ENCODE measurements at regions not wholly inside any gene's neighbourhood (a gene's known extent, or its start where the extent isn't known, plus 50 kb on each side); places are given as distances from the start of the nearest gene placed in this dataset.
A peak's percentile ranks its signal among the peaks of the same experiment; 100 is the strongest.
"Not testable (repeated sequence)": the region's sequence is repeated elsewhere in the genome, so short reads cannot be mapped to it uniquely, and the experiment has no call there.

DNA sequence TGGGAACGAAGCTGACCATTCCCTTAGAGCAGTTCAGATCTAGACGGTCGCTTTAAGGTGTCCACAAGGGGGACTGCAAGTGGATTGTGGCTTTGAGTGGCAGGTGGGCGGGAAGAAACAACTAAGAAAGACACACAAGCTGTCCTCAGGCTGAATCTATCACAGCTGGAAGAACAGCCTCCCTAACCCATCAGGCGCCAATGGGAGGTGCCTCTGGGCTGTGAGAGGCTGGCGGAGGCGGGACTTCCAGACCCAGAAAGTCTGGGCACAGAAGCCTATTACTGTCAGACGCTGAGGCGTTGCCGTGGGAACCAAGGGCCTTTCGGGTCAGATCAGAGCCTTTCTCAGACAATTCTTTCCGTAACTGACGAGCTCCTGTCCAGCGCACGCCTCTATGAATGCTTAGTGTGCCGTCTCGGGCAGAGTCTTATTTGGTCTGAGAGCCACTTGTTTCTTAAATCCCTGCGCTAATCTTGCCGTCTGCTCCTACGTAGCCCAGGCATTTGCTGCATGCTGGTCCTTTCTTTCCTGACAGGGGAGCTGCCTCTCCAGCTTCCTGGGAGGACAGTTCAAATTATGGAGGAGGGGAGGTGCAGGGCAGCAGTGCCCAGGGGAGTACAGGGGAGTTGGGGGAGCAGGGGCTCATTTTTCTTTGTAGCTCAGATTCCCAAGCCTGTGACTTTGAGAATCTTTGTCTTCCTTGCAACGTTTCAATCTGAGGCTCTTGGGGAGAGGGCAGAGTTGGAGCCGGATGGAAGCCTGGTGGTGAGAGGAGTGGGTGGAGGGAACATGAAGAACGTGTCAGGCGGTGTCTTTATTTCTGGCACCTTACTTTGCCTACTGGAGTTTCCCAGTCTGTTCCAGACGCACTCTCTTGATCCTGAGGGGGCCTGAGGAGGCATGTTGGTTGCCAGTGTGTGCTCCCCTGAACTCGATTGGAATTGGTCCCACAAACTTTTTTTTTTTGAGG lies 618.7 kb downstream of the KCNJ18 start:
- DNase-seq: no peak

DNA sequence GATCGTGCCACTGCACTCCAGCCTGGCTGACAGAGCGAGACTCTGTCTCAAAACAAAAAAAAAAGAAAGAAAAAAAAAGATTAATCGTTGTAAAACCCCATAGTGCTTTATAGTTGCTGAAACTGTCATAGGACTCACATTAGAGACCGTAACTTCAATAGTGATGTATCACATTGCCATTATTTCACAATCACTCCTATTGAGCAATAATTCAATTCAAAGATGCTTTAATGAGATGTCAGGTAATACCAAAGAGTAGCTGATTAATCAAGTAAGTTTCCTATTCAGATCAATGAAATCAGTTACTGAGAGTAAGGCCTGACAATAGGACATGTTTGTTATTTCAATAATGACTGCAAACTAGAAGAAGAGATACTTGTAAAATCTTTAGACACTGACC lies 628.7 kb downstream of the KCNJ18 start:
- not testable (repeated sequence) for DNase-seq

DNA sequence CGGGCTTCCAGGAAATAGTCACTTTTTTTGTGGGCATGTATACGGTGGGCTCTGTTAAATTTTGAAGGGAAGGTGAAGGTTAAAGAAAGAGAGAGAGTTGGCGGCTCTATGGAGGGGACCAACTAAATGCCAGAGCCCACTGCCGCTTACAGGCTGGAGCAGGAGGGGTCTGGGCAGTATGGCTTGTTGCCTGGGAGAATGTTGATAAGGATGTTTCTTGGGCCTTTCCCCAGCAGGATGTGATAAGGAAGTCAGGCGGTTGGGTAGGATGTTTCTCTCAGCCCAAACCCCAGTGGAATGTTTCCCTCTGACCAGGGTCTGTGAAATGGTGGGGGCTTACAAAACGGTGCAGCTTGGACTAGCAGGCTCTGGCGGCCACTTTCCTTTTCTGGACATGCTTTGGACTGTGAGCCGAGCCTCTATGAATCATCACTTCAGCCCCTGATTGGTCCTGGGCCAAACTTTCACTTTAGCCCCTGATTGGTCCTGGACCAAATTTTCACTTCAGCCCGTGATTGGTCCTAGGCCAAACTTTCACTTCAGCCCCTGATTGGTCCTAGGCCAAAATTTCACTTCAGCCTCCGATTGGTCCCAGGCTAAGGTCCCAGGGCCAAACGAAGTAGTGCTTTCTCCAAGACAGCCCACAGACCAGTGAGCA lies 630.7 kb downstream of the KCNJ18 start:
- not testable (repeated sequence) for DNase-seq

DNA sequence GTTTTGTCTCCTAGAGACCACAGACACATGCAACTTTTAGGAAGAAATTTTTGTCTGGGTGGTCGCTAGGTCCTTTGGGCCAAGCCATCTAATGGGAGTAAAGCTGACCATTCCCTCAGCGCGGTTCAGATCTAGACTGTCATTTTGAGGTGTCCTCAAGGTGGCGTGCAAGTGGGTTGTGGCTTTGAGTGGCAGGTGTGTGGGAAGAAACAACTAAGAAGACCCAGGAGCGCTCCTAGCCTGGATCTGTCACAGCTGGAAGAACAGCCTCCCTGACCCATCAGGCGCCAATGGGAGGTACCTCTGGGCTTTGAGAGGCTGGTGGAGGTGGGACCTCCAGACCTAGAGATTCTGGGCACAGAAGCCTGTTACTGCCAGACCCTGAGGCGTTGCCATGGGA lies 645.1 kb downstream of the KCNJ18 start:
- DNase-seq: no peak

DNA sequence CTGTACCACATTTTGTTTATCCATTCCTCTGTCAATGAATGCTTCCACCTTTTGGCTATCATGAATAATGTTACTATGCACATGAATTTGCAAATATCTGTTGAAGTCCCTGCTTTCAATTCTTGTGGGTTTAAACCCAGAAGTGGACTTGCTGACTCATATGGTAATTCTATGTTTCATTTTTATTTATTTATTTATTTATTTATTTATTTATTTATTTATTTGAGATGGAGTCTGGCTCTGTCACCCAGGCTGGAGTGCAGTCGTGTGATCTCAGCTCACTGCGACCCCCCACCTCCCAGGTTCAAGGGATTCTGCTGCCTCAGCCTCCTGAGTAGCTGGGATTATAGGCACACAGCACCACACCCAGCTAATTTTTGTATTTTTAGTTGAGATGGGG lies 664.3 kb downstream of the KCNJ18 start:
- DNase-seq: not testable (repeated sequence)

DNA sequence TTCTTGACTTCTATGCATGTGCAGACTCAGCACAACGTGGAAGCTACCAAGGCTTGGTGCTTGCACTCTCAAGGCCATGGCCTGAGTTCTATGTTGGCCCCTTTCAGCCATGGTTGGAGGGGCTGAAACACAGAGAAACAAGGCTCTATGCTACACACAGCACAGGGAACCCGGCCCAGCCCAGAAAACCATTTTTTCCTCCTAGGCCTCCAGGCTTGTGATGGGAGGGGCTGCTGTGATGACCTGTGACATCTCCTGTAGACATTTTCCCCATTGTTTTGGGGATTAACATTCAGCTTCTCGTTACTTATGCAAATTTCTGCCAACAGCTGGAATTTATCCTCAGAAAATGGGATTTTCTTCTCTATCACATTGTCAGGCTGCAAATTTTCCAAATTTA lies 678.7 kb downstream of the KCNJ18 start:
- DNase-seq: not testable (repeated sequence)

DNA sequence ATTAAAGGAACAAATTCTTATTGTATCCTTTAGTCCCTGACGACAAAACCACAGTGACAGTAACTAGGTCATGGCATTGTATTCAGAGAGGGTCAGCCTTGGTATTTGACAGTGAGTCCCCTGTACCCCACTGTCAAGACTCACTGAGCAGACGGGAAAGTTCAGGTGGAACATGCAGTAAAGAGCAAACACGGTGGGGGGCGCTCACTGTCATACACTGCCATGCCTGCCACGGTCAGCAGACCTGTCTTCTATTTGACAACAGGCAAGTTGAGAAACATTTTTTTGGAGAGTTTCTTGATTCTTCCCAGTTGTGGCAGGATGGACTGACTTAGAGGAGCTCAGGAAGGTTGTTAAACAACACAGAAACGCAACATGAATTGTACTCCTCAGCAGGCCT lies 681.6 kb downstream of the KCNJ18 start:
- DNase-seq: no peak

DNA sequence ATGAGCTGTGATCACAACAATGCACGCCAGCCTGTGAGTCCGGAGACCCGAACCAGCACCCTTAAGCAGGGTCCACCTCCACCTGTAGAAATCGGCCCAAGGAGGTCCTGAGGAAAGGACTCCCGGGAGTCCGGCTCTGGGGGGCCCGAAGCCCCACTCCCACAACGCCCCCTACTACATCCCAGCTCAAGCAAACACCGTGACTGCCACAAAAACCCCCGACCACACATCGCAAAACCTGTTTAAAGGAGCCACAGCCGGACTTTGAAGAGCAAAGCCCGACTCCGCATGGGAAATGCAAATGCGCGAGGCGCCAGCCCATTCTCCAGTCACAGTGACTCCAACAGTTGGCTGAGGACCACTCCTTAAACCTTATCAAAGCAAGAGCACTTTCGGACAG lies 682.4 kb downstream of the KCNJ18 start:
- DNase-seq: no peak

DNA sequence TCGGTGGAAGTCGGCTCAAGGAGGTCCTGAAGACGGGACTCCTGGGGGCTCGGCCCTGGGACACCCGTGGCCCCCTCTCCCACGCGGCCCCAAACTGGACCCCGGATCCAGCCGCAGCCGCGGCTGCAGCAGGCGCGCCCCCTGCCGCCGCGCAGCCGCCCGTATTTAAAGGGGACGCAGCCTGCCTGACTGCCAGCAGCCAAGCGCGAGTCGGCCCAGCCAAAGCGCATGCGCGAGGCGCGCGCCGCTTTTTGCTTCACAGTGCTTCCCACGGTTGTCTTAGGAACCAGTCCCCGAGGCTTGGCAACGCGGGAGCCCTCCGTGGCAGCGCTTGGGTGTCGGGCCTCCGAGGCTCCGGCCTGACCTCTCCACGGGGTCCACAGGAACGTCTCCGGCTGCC lies 684.4 kb downstream of the KCNJ18 start:
- not testable (repeated sequence) for DNase-seq

DNA sequence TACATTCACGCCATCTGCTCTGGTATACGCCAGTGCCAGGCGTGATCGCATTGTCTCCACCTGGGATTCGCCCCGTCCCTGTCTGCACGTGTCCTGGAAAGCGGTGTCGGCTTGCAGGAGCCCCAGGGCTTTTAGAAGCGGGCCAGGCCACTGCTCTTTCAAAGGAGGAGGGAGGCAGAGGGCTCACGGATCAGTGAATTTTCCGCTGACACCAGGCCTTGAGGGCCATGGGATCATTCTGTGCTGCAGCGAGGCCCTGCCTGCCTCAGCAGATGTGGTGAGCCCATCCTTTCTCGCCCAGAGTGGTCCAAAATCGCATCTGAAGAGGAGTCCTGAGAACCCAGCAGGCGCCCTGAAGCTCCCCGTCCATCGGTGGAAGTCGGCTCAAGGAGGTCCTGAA lies 686.4 kb downstream of the KCNJ18 start:
- DNase-seq: not testable (repeated sequence)

DNA sequence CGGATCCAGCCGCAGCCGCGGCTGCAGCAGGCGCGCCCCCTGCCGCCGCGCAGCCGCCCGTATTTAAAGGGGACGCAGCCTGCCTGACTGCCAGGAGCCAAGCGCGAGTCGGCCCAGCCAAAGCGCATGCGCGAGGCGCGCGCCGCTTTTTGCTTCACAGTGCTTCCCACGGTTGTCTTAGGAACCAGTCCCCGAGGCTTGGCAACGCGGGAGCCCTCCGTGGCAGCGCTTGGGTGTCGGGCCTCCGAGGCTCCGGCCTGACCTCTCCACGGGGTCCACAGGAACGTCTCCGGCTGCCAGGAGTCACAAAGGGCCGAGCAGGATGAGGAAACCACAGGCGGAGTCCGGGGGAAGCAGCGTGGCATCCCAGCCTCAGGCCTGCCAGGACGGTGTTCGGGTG lies 689.3 kb downstream of the KCNJ18 start:
- DNase-seq: not testable (repeated sequence)

DNA sequence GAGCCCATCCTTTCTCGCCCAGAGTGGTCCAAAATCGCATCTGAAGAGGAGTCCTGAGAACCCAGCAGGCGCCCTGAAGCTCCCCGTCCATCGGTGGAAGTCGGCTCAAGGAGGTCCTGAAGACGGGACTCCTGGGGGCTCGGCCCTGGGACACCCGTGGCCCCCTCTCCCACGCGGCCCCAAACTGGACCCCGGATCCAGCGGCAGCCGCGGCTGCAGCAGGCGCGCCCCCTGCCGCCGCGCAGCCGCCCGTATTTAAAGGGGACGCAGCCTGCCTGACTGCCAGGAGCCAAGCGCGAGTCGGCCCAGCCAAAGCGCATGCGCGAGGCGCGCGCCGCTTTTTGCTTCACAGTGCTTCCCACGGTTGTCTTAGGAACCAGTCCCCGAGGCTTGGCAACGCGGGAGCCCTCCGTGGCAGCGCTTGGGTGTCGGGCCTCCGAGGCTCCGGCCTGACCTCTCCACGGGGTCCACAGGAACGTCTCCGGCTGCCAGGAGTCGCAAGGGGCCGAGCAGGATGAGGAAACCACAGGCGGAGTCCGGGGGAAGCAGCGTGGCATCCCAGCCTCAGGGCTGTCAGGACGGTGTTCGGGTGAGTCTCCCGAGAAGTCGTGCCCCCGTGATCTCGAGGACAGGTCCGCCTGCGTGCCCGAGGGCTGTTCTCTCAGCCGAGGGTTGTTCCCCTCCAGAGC lies 691.6 kb downstream of the KCNJ18 start:
- DNase-seq: not testable (repeated sequence)

DNA sequence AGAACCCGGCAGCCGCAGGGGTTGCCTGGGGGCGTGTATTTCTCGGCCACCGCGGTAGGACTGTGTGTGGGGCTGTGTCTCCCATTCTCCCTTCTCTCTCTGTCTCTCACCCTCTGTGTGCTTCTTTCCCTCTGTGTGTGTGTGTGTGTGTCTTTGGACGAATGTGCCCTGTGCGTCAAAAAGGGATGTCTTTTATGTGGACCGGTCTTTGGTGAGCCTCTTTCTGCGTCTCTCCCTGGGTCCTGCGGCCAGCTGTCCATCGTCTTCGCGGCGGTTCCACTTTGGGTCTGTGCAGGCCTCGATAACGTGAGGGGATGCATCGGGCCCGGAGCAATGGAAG lies 692.1 kb downstream of the KCNJ18 start:
- DNase-seq: not testable (repeated sequence)

DNA sequence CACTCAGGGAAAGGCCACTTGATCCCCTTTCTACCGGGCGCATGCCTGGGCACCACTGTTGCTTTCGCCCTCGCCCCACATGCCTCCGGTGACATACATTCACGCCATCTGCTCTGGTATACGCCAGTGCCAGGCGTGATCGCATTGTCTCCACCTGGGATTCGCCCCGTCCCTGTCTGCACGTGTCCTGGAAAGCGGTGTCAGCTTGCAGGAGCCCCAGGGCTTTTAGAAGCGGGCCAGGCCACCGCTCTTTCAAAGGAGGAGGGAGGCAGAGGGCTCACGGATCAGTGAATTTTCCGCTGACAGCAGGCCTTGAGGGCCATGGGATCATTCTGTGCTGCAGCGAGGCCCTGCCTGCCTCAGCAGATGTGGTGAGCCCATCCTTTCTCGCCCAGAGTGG lies 706.1 kb downstream of the KCNJ18 start:
- not testable (repeated sequence) for DNase-seq

DNA sequence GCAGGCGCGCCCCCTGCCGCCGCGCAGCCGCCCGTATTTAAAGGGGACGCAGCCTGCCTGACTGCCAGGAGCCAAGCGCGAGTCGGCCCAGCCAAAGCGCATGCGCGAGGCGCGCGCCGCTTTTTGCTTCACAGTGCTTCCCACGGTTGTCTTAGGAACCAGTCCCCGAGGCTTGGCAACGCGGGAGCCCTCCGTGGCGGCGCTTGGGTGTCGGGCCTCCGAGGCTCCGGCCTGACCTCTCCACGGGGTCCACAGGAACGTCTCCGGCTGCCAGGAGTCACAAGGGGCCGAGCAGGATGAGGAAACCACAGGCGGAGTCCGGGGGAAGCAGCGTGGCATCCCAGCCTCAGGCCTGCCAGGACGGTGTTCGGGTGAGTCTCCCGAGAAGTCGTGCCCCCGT lies 706.7 kb downstream of the KCNJ18 start:
- not testable (repeated sequence) for DNase-seq

DNA sequence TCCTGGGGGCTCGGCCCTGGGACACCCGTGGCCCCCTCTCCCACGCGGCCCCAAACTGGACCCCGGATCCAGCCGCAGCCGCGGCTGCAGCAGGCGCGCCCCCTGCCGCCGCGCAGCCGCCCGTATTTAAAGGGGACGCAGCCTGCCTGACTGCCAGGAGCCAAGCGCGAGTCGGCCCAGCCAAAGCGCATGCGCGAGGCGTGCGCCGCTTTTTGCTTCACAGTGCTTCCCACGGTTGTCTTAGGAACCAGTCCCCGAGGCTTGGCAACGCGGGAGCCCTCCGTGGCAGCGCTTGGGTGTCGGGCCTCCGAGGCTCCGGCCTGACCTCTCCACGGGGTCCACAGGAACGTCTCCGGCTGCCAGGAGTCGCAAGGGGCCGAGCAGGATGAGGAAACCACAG lies 712.8 kb downstream of the KCNJ18 start:
- DNase-seq: peak; percentile 24

DNA sequence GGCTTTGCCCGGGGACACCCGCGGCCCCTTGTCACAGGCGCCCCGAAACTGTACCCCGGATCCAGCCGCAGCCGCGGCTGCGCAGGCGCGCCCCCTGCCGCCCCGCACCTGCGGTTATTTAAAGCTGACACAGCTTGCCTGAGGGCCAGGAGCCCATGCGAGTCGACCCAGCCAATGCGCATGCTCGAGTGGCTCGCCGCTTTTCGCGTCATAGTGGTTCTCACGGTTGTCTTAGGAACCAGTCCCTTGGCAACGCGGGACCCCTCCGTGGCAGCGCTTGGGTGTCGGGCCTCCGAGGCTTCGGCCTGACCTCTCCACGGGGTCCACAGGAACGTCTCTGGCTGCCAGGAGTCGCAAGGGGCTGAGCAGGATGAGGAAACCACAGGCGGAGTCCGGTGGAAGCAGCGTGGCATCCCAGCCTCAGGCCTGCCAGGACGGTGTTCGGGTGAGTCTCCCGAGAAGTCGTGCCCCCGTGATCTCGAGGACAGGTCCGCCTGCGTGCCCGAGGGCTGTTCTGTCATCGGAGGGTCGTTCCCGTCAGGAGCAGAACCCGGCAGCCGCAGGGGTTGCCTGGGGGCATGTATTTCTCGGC lies 716.9 kb downstream of the KCNJ18 start:
- no peak for DNase-seq

DNA sequence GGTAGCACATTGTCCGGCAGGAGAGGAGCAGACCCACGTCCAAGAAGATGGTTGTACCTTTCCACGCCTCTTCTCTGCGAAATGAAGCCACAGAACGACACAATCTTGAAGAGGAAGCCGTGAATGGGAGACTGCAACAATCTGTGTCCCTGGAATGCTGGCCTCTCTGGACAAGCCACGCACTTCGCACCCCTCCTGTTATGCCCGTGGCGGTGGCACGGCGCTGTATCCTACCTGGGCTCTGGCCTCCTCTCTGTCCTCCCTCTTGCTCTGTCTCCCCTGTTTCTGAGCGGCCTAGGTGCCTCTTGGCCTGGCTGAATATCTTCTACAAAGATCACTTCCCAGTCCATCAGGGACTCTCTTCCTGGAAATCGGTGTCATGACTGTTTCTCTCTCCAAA lies 717.8 kb downstream of the KCNJ18 start:
- DNase-seq: no peak

DNA sequence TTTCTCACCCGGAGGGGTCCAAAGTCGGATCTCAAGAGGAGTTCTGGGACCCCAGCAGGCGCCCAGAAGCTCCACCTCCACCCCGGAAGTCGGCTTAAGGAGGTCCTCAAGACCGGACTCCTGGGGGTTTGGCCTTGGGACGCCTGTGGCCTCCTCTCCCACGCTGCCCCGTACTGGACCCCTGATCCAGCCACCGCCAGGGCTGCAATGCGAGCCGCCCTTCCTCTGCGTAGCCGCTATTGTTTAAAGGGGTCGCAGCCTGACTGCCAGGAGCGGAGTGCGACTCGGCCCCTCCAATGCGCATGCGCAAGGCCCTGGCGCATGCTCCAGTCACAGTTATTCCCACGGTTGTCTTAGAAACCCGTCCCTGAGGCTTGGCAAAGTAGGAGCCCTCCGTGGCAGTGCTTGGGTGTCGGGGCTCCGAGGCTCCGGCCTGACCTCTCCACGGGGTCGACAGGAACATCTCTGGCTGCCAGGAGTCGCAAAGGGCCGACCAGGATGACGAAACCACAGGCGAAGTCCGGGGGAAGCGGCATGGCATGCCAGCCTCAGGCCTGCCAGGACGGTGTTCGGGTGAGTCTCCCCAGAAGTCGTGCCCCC lies 719.0 kb downstream of the KCNJ18 start:
- DNase-seq: no peak

DNA sequence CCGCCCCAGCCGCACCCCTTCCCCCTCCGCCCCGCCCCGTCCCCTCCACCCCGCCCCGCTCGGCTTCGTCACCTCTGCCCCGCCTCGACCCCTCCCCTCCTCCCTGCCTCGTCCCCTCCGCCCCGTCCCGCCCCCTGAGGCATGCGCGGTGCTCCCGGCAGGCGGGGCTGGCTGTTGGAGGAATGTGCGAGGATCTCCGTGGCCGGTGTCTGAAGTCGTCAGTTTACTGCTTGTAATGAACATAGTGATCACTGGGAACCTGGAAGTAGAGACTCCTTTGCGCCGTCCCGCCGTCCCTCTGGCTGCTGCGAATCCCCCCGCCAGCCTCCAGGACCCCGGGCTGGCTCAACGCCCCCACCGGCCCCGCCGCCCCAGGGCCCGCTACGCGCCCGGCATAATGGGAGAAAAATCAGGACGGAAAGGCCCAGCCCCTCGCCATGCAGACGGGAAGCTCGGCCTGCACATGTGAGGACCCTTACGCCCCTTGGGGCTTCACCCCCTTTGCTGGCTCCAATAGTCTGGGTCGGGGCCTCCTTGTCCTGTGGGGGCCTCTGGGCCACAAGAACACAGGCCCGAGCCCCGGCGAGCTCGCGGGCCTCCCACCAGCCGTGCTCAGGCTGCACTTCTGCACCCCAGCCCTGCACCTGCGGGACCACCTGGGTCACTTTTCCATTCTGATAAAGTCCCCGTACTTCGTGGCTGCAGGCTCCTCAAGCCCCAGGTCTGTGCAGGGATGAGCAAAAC lies 743.1 kb downstream of the KCNJ18 start:
- DNase-seq: no peak

DNA sequence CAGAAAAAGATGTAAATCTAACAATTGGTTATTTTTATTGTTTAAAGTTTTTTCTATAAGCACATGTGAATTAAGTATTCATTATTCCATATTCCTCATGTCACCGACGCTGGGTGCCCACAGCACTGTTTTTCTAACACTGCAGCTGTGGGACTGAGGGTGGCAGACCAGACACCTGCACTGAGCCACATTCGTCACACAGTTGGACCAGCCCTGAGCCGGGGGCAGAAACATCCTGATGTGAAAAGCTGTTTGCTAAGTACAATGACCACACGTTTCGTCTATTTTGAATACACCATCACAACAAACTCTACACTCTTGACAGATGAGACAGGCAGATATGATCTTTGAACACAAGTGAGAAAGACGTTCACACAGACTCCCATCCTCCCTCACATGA lies 749.5 kb downstream of the KCNJ18 start:
- no peak for DNase-seq

DNA sequence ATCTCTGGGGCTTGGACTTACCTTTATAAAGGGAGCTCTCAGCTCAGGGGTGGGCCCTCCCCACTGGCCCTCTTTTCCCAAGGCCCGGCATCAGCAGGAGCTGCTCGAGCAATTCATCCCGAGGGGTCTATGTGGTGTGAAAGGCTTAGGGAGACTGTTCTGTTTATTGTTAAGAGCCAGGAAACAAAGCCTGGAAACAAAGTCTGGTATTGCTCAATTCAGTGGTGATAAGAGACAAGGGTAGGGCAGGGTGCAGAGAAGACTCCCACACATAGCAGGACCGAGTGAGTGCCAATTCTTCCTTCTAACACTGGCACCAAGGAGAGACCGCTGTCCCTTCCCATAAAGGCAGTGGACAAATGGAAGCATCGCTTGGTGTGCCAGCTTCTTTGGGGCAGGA lies 750.7 kb downstream of the KCNJ18 start:
- no peak for DNase-seq

Data from activated T-cell treated with anti-CD3 and anti-CD28 coated beads, Interleukin-2, amount 50 U/mL, for 1 hour (primary cell).